Fibroblast of lung (primary cell): ENCODE measurements at regions not wholly inside any gene's neighbourhood (a gene's known extent, or its start where the extent isn't known, plus 50 kb on each side); places are given as distances from the start of the nearest gene placed in this dataset.

Source experiments
- EZH2 ChIP-seq: IDR thresholded peaks from 2 replicates; pipeline ENCODE4 v1.5.1; 2012; ENCODE audit warnings: low read length, control low read depth, mild to moderate bottlenecking; ENCODE audit errors: missing control alignments
- TF ChIP-seq, protein P1 (sequence below), 2 donors: IDR thresholded peaks in 1 of 2; conservative IDR thresholded peaks in 1 of 2; 1 replicate in 1 of 2; 2 replicates in 1 of 2; pipeline ENCODE4 v1.5.1; 2011 to 2012; ENCODE audit warnings: low read length in 2 of 2, control low read depth in 1 of 2, inconsistent platforms in 1 of 2, low read depth in 1 of 2, mild to moderate bottlenecking in 1 of 2

DNA sequence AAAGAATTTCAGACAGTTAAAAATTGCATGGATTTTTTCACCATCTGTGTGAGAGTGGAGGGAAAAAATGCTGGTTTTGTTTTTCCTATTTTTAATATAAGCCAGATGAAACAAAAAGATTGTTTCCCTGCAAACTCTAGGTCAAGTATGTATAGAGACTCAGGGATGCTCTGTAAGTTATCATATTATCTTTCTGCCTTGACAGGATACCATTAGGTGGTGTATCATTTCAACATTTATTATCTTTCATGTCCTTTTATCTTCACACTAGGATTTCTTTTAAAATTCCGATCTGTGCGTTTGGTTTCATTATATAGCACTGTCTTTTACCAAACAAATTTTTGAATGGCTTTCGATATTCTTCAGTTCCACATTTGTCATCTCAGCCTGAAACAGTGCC, 225.3 kb downstream of the EN1 start:
- TF ChIP-seq, protein P1, sequence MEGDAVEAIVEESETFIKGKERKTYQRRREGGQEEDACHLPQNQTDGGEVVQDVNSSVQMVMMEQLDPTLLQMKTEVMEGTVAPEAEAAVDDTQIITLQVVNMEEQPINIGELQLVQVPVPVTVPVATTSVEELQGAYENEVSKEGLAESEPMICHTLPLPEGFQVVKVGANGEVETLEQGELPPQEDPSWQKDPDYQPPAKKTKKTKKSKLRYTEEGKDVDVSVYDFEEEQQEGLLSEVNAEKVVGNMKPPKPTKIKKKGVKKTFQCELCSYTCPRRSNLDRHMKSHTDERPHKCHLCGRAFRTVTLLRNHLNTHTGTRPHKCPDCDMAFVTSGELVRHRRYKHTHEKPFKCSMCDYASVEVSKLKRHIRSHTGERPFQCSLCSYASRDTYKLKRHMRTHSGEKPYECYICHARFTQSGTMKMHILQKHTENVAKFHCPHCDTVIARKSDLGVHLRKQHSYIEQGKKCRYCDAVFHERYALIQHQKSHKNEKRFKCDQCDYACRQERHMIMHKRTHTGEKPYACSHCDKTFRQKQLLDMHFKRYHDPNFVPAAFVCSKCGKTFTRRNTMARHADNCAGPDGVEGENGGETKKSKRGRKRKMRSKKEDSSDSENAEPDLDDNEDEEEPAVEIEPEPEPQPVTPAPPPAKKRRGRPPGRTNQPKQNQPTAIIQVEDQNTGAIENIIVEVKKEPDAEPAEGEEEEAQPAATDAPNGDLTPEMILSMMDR (conservative IDR thresholded peaks at IDR 0.05 in 1 of 2, IDR thresholded peaks at IDR 0.05 in 1 of 2; ENCODE audit: low read depth in 1 of 2, low read length in 2 of 2) = no peak
- no peak for TF ChIP-seq EZH2
